ENCODE measurements at regions not wholly inside any gene's neighbourhood (a gene's known extent, or its start where the extent isn't known, plus 50 kb on each side); places are given as distances from the start of the nearest gene placed in this dataset.

- no peak for TF ChIP-seq EZH2 (IDR thresholded peaks at IDR 0.05; ENCODE audit: insufficient read depth, poor library complexity, severe bottlenecking)
- TF ChIP-seq EZH2phosphoT487 (IDR thresholded peaks at IDR 0.05; ENCODE audit: insufficient read depth, low read depth), result no peak
Measured at GRCh38 chr11:70930215-70930614, 322.2 kb downstream of the SHANK2 start.

Data from GM23248 (cell line).